Keratinocyte (primary cell): ENCODE measurements at regions not wholly inside any gene's neighbourhood (a gene's known extent, or its start where the extent isn't known, plus 50 kb on each side); places are given as distances from the start of the nearest gene placed in this dataset.

Experiments
- DNase-seq: peaks from one replicate; pipeline ENCODE4 v3.0.0-alpha.2; 2011; ENCODE audit warnings: low read depth, missing footprints, low spot score
- FAIRE-seq: peaks from 2 replicates; lab custom pipeline; 2011; peaks lifted over from hg19 to GRCh38; lab: Jason Lieb, UNC
- H2AFZ ChIP-seq: 2 replicates; pipeline ENCODE4 v1.6.0; 2012; ENCODE audit warnings: low read length, control low read depth, inconsistent platforms; ENCODE audit not compliant: control insufficient read depth
- H3K27ac ChIP-seq: 2 replicates; pipeline ENCODE4 v1.5.1; 2011; ENCODE audit warnings: low read length; ENCODE audit not compliant: control insufficient read depth, insufficient read depth
- H3K27me3 ChIP-seq: 3 replicates; pipeline ENCODE4 v1.6.0; 2011; ENCODE audit warnings: low read length; ENCODE audit not compliant: control insufficient read depth, insufficient read depth; ENCODE audit errors: extremely low read depth
- H3K36me3 ChIP-seq, 2 experiments: 2 replicates in 1 of 2; 3 replicates in 1 of 2; pipeline ENCODE4 v1.5.1; 2011; ENCODE audit warnings: low read length in 2 of 2, mild to moderate bottlenecking in 1 of 2; ENCODE audit not compliant: control insufficient read depth in 2 of 2, insufficient read depth in 2 of 2; ENCODE audit errors: extremely low read depth in 1 of 2
- H3K4me1 ChIP-seq: 3 replicates; pipeline ENCODE4 v1.5.1; 2011; ENCODE audit warnings: low read length; ENCODE audit not compliant: control insufficient read depth, insufficient read depth; ENCODE audit errors: extremely low read depth
- H3K4me2 ChIP-seq: 3 replicates; pipeline ENCODE4 v1.6.0; 2011; ENCODE audit warnings: low read depth, low read length; ENCODE audit not compliant: control insufficient read depth, insufficient read depth; ENCODE audit errors: extremely low read depth
- H3K4me3 ChIP-seq, 3 experiments: fragments of 200-600 bp in 1 of 3; sonication (generic) in 1 of 3; 2 replicates in 2 of 3; 3 replicates in 1 of 3; pipeline ENCODE4 v1.5.1; 2011 to 2016; ENCODE audit warnings: low read length in 3 of 3, mild to moderate bottlenecking in 3 of 3, control low read depth in 2 of 3, inconsistent platforms in 1 of 3, low read depth in 1 of 3, mixed read lengths in 1 of 3, mixed run types in 1 of 3, moderate library complexity in 1 of 3; ENCODE audit not compliant: control insufficient read depth in 2 of 3, insufficient read depth in 2 of 3; ENCODE audit errors: extremely low read depth in 1 of 3
- H3K79me2 ChIP-seq: 2 replicates; pipeline ENCODE4 v1.6.0; 2012; ENCODE audit warnings: low read length; ENCODE audit not compliant: control insufficient read depth, insufficient read depth
- H3K9ac ChIP-seq: 3 replicates; pipeline ENCODE4 v1.6.0; 2011; ENCODE audit warnings: low read length; ENCODE audit not compliant: control insufficient read depth, insufficient read depth; ENCODE audit errors: extremely low read depth
- H3K9me1 ChIP-seq: 3 replicates; pipeline ENCODE4 v1.6.0; 2011; ENCODE audit warnings: low read length; ENCODE audit not compliant: control insufficient read depth, insufficient read depth; ENCODE audit errors: extremely low read depth
- H3K9me3 ChIP-seq: 2 replicates; pipeline ENCODE4 v1.5.1; 2012; ENCODE audit warnings: low read depth, low read length; ENCODE audit not compliant: control insufficient read depth
- H4K20me1 ChIP-seq: 3 replicates; pipeline ENCODE4 v1.6.0; 2011; ENCODE audit warnings: low read length; ENCODE audit not compliant: control insufficient read depth, insufficient read depth; ENCODE audit errors: extremely low read depth
- EZH2 ChIP-seq: IDR thresholded peaks from one replicate; pipeline ENCODE4 v1.6.1; 2012; ENCODE audit warnings: inconsistent platforms, mild to moderate bottlenecking, low read length, moderate library complexity
- dilution Hi-C: fragments of 300-500 bp; cut with MboI; formaldehyde crosslinking; loops from one replicate; pipeline ENCODE4 v1.7.0; 2020; ENCODE audit warnings: low sequenced_read_pairs; ENCODE audit not compliant: extremely low pct_ligation_motif_present
- TF ChIP-seq, protein P1 (sequence below), 3 experiments: IDR thresholded peaks in 1 of 3; conservative IDR thresholded peaks in 1 of 3; optimal IDR thresholded peaks in 1 of 3; 2 replicates in 2 of 3; 3 replicates in 1 of 3; pipeline versions ENCODE3 to v1.5.1; 2011; ENCODE audit warnings: low read length in 3 of 3, mild to moderate bottlenecking in 3 of 3, moderate library complexity in 2 of 3, control low read depth in 1 of 3, inconsistent platforms in 1 of 3; ENCODE audit not compliant: insufficient read depth in 2 of 3; ENCODE audit errors: extremely low read depth in 1 of 3

DNA sequence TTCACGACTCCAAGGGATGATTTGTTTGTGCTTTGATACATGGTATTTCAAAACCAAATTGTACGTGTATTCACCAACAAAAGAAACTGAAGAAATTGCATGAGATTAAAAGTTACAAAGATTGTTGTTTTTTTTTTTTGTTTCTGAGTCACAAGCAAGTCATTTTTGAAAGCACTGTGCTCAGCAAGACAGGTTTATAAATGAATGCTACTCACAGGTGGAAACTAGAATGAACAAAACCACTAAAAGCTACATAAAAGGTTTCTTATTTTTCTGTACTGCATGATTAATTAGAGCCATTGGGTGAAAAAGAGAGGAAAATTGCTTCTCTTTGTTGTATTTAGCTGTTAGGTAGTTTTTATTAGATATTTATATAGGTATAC, 90.2 kb upstream of the RIPOR2 start:
- Histone ChIP-seq H3K9me3 (no peaks in the 10 kb centered on the region), H3K79me2 (no peaks in the 10 kb centered on the region), H3K4me1 (peaks cover 26% of the 10 kb centered on the region), H3K36me3 (no peaks in the 10 kb centered on the region), H3K9me1 (no peaks in the 10 kb centered on the region), H4K20me1 (no peaks in the 10 kb centered on the region), H3K4me2 (peak overlapping the region; percentile 67), H3K27ac (peak overlapping the region; percentile 47), H2AFZ (peak overlapping the region; percentile 62), H3K27me3 (no peaks in the 10 kb centered on the region), H3K4me3 (no peak overlapping the region), H3K9ac (no peak overlapping the region)
- TF ChIP-seq, protein P1, sequence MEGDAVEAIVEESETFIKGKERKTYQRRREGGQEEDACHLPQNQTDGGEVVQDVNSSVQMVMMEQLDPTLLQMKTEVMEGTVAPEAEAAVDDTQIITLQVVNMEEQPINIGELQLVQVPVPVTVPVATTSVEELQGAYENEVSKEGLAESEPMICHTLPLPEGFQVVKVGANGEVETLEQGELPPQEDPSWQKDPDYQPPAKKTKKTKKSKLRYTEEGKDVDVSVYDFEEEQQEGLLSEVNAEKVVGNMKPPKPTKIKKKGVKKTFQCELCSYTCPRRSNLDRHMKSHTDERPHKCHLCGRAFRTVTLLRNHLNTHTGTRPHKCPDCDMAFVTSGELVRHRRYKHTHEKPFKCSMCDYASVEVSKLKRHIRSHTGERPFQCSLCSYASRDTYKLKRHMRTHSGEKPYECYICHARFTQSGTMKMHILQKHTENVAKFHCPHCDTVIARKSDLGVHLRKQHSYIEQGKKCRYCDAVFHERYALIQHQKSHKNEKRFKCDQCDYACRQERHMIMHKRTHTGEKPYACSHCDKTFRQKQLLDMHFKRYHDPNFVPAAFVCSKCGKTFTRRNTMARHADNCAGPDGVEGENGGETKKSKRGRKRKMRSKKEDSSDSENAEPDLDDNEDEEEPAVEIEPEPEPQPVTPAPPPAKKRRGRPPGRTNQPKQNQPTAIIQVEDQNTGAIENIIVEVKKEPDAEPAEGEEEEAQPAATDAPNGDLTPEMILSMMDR (optimal IDR thresholded peaks at IDR 0.05 in 1 of 3, IDR thresholded peaks at IDR 0.05 in 1 of 3, conservative IDR thresholded peaks at IDR 0.05 in 1 of 3; ENCODE audit: extremely low read depth in 1 of 3, insufficient read depth in 2 of 3, low read length in 3 of 3), result no peak
- no peak for TF ChIP-seq EZH2
- dilution Hi-C loops, result no loop called here
- DNase-seq (no peak), FAIRE-seq (no peak)

DNA sequence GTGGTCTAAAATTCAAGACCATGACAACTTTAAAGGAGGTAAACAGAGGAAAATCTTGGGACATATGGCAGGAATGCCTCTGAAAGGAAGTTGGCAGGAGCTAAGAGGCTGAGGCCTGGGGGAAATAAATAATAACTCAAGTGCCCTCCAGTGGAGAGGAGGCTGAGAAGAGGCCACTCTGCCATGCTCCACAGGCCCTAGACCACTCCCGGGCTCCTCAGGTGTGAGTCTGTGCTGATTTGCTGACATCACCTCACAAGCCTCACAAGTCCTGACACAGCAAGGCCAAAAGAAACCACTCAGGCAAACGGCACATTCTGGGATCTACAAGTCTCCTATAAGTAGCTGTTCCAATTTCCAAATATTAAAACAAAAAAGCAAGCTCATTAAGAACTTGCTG, 91.0 kb upstream of the RIPOR2 start:
- no peak for DNase-seq
- Histone ChIP-seq H3K4me1 (peaks cover 26% of the 10 kb centered on the region), H3K4me2 (no peak overlapping the region), H3K9ac (no peak overlapping the region), H3K79me2 (no peaks in the 10 kb centered on the region), H3K27me3 (no peaks in the 10 kb centered on the region), H3K9me3 (no peaks in the 10 kb centered on the region), H3K27ac (no peak overlapping the region), H2AFZ (peak overlapping the region; percentile 44), H4K20me1 (no peaks in the 10 kb centered on the region), H3K36me3 (no peaks in the 10 kb centered on the region), H3K9me1 (no peaks in the 10 kb centered on the region), H3K4me3 (no peak overlapping the region)
- no peak for FAIRE-seq
- dilution Hi-C loops, result no loop called here
- TF ChIP-seq, protein P1 (optimal IDR thresholded peaks at IDR 0.05 in 1 of 3, IDR thresholded peaks at IDR 0.05 in 1 of 3, conservative IDR thresholded peaks at IDR 0.05 in 1 of 3; ENCODE audit: extremely low read depth in 1 of 3, insufficient read depth in 2 of 3, low read length in 3 of 3), result no peak
